IPS DF 6.9 (cell line): ENCODE measurements at regions not wholly inside any gene's neighbourhood (a gene's known extent, or its start where the extent isn't known, plus 50 kb on each side); places are given as distances from the start of the nearest gene placed in this dataset.

Source experiments
- DNase-seq: peaks from one replicate; pipeline ENCODE4 v3.0.0-alpha.2; 2013; ENCODE audit warnings: low read depth, low spot score
- H3K27ac ChIP-seq: one replicate; pipeline ENCODE4 v1.5.1; 2013; ENCODE audit warnings: low read length, control low read depth
- H3K27me3 ChIP-seq: 2 replicates; pipeline ENCODE4 v1.6.1; 2013; ENCODE audit warnings: mild to moderate bottlenecking, low read length; ENCODE audit not compliant: control insufficient read depth, insufficient read depth
- H3K36me3 ChIP-seq: 2 replicates; pipeline ENCODE4 v1.6.1; 2013; ENCODE audit warnings: low read length; ENCODE audit not compliant: control insufficient read depth, insufficient read depth
- H3K4me1 ChIP-seq: 2 replicates; pipeline ENCODE4 v1.6.1; 2013; ENCODE audit warnings: low read length; ENCODE audit not compliant: control insufficient read depth, insufficient read depth
- H3K4me3 ChIP-seq: 2 replicates; pipeline ENCODE4 v1.5.1; 2013; ENCODE audit warnings: mild to moderate bottlenecking, low read length
- H3K9me3 ChIP-seq: 2 replicates; pipeline ENCODE4 v1.6.1; 2013; ENCODE audit warnings: low read length, inconsistent platforms; ENCODE audit not compliant: control insufficient read depth, insufficient read depth
- WGBS: extraction: QIAGEN DNeasy Blood & Tissue Kit; methylation state at CpG from one replicate; pipeline ENCODE4 v1.1.7; 2013; ENCODE audit warnings: mixed read lengths, missing lambda C conversion rate; ENCODE audit not compliant: insufficient read length, insufficient coverage; 5-methylcytosine and 5-hydroxymethylcytosine counted together

DNA sequence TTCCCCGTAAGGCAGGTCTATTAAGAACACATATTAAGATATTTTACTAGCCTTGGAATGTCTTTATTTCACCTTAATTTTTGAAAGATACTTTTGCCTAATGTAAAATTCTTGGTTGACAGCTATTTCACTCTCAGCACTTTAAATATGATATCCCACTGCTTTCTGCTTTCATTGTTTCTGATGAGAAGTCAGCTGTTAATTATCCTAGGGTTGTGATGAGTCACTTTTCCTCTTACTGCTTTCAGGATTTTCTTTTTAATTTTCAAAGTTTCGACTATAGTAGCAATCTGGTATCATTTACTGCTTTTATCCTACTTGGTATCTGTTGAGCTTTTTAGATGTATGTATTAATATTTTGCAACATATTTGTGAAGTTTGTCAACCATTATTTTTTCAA is 578.9 kb upstream of the ATP2B1 start:
- Histone ChIP-seq H3K27ac (no peak overlapping the region), H3K27me3 (no peaks in the 10 kb centered on the region), H3K4me1 (no peaks in the 10 kb centered on the region), H3K36me3 (no peaks in the 10 kb centered on the region), H3K9me3 (no peaks in the 10 kb centered on the region; the same call in 1 of the 2 replicates), H3K4me3 (no peak overlapping the region)
- no peak for DNase-seq
- WGBS = no CpG with 5 or more reads among the region's 2 CpGs

DNA sequence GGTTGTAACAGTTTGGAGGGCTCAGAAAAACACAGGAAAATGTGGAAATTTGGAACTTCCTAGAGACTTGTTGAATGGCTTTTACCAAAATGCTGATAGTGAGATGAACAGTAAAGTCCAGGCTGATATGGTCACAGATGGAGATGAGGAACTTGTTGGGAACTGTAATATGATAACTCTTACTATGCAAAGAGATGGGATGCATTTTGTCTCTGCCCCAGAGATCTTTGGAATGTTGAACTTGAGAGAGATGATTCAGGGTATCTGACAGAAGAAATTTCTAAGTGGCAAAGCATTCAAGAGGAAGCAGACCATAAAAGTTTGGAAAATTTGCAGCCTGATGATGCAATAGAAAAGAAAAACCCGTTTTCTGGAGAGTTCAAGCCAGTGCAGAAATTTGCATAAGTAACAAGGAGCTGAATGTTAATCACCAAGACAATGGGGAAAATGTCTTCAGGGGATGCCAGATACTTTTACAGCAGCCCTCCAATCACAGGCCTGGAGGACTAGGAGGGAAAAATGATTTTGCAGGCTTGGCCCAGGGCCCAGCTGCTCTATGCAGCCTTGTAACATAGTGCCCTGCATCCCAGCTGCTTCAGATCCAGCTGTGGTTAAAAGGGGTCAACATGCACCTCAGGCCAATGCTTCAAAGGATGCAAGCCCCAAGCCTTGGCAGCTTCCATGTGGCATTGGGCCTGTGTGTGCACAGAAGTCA is 572.7 kb upstream of the ATP2B1 start:
- Histone ChIP-seq H3K27ac (no peak overlapping the region), H3K9me3 (peaks cover 3% of the 10 kb centered on the region), H3K36me3 (no peaks in the 10 kb centered on the region), H3K4me1 (no peaks in the 10 kb centered on the region), H3K27me3 (no peaks in the 10 kb centered on the region), H3K4me3 (no peak overlapping the region)
- DNase-seq = no peak
- WGBS = no CpG with 5 or more reads among the region's 1 CpG

DNA sequence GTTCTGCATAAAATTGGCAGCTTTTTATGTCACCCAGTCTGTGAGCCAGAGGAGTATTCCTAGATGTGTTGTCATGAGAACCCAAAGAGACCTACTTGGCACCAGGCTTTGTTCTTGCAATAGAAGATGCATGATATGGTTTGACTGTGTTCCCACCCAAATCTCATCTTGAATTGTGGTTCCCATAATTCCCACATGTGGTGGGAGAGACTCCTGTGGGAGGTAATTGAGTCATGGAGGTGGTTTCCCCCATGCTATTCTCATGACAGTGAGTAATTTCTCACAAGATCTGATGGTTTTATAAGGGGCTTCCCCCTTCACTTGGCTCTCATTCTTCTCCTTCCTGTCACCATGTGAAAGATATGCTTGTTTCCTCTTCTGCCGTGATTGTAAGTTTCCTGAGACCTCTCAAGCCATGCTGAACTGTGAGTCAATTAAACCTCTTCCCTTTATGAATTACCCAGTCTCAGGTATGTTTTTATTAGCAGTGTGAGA is 572.0 kb upstream of the ATP2B1 start:
- Histone ChIP-seq H3K27me3 (no peaks in the 10 kb centered on the region), H3K4me1 (no peaks in the 10 kb centered on the region), H3K4me3 (no peak overlapping the region), H3K9me3 (peaks cover 3% of the 10 kb centered on the region), H3K36me3 (no peaks in the 10 kb centered on the region), H3K27ac (no peak overlapping the region)
- no peak for DNase-seq
- no CpG with 5 or more reads among the region's 1 CpG for WGBS

DNA sequence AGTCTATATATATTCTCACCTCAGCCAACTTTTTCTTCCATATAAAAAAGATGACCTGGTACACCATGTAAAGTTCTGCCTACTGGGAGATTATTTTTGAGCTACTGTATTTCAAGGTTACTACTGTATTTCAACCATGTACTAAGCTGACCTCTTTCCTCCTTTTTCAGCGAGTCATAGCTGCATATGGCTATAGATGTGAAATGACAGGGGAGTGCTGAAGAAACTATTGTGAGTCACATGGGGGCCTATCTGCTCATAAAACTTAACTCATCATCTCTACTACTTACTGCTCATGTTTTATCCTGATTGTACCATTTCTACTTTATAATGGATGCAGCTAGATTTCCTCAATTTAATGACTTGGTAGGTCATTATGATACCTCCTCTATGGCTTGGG is 571.4 kb upstream of the ATP2B1 start:
- H3K4me1 ChIP-seq = no peaks in the 10 kb centered on the region
- WGBS = no CpG with 5 or more reads among the region's 1 CpG
- H3K27ac ChIP-seq = no peak overlapping the region
- H3K4me3 ChIP-seq = no peak overlapping the region
- no peak for DNase-seq
- no peaks in the 10 kb centered on the region for H3K36me3 ChIP-seq
- peaks cover 3% of the 10 kb centered on the region for H3K9me3 ChIP-seq
- H3K27me3 ChIP-seq = no peaks in the 10 kb centered on the region

DNA sequence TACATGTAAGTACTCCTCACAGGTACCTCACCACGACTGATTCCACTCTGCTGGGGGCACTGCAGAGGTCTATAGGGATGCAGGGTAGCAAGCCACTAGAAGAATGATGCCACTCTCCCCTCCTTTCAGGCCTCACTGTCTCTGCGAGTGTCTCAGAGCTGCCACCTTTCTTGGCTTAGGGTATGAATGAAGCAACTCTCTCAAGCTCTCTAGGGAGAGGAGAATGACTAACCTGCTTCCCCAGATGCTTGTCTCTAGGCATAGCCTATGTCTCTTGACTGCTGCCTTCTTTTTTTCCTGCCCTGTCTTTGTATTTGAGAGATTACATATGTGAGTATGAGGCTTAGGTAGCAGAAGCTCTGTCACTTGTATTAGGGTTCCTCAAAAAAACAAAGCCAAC is 566.5 kb upstream of the ATP2B1 start:
- Histone ChIP-seq H3K27me3 (no peaks in the 10 kb centered on the region), H3K4me3 (no peak overlapping the region), H3K4me1 (no peaks in the 10 kb centered on the region), H3K9me3 (no peaks in the 10 kb centered on the region), H3K27ac (no peak overlapping the region), H3K36me3 (no peaks in the 10 kb centered on the region)
- DNase-seq = no peak
- WGBS = no CpG with 5 or more reads among the region's 2 CpGs

DNA sequence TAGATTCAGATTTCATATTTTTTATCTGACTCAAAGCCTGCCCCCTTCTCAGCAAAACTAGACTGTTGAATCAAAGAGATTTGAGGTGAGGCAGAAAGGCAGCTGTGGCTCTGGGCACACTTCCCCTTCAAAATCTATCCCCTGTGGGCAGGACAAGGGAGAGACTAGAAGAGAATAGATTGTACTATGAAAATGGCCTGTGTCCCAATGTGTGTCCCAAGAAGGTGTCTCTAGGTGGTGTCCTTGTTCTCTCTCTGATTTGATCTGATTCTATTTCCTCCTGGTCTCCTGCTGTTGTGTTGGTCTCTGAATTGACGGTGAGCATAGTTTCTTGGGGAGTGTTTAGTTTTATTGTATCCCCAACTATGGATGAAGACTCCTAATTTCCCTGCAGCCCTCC is 565.8 kb upstream of the ATP2B1 start:
- Histone ChIP-seq H3K4me1 (no peaks in the 10 kb centered on the region), H3K27ac (no peak overlapping the region), H3K4me3 (no peak overlapping the region), H3K27me3 (no peaks in the 10 kb centered on the region), H3K9me3 (no peaks in the 10 kb centered on the region), H3K36me3 (no peaks in the 10 kb centered on the region)
- WGBS = no CpG with 5 or more reads among the region's 1 CpG
- DNase-seq = no peak

DNA sequence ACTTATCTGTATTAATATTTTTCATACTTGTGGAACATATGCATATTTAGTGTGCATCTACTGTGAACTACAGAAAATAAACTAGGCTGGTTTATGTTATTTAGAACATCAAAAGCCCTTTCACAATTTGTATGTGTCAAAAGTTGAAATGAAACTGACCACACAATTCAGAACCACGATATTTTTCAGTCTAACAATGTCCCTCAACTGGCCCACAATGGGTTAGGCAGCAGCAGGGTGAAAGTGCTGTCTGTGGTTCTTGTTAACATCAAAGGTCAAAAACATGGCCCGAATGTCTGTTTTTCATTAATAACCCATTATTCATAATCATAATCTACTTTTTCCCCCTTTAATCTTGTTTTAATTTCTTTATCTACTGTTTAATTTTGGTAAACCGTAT is 559.9 kb upstream of the ATP2B1 start:
- no peaks in the 10 kb centered on the region for H3K27me3 ChIP-seq
- no peak overlapping the region for H3K27ac ChIP-seq
- no peaks in the 10 kb centered on the region for H3K9me3 ChIP-seq
- no peaks in the 10 kb centered on the region for H3K36me3 ChIP-seq
- no peaks in the 10 kb centered on the region for H3K4me1 ChIP-seq
- H3K4me3 ChIP-seq = no peak overlapping the region
- 100% methylated on average over 2 of the region's 3 CpGs for WGBS
- no peak for DNase-seq

DNA sequence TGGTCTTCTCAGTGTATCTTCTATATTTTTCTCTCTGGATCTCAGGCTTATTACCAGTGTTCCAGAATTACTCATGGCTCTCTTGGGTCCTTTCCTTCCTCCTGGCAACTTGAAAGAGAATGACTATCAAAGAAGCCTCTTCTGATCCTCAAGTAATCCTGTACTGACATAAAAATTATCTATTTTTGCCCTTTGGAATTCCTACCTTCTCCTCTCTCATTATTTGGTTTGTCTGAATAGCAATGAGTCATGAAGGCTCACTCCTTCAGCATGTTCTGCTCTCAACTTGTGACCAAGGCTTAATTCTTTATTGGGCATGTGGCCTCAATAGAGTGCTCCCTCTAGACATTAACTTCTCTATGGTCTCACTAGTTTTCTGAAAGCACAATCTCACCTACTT is 553.6 kb upstream of the ATP2B1 start:
- DNase-seq = no peak
- Histone ChIP-seq H3K27me3 (no peaks in the 10 kb centered on the region), H3K4me1 (no peaks in the 10 kb centered on the region), H3K27ac (no peak overlapping the region), H3K4me3 (no peak overlapping the region), H3K36me3 (no peaks in the 10 kb centered on the region), H3K9me3 (no peaks in the 10 kb centered on the region)

DNA sequence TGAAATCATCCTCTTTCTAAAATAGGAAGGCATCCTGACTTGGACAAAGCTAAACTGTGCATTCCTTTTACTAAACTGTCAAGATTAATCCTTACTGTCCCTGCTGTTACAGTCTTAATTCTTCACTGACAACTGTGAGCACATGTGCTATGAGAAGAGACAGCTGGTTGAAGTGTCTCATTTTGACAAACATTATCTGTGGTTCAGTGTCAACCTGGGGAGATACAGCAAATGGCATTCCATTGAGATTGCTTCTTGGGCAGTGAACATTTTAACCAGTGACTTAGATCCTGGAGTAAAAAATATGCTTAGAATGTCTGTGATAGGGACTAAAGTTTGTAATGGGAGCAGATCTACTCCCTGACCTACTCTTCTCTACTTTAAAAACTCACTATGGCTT is 552.6 kb upstream of the ATP2B1 start:
- Histone ChIP-seq H3K27ac (no peak overlapping the region), H3K9me3 (no peaks in the 10 kb centered on the region), H3K4me1 (no peaks in the 10 kb centered on the region), H3K27me3 (no peaks in the 10 kb centered on the region), H3K36me3 (no peaks in the 10 kb centered on the region), H3K4me3 (no peak overlapping the region)
- DNase-seq = no peak

DNA sequence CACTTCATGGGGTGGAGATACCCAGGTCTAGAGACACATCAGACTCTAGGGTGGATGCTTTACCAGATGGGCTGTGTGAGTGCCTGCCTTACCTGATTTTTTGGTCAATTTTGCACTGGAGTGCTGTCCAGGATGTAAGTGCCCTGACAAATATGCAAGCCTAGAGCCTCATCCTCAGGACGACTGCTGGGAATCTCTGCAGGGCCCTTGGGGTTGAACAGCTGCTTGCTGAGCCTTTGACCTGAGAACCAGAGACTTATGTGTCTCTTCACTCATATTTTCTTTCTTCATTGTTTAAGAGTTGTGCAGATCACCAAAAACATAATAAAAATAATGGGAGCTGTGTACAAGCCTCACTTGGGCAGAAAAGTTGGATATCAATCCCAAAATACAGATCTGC is 551.5 kb upstream of the ATP2B1 start:
- Histone ChIP-seq H3K9me3 (no peaks in the 10 kb centered on the region), H3K4me1 (no peaks in the 10 kb centered on the region), H3K27ac (no peak overlapping the region), H3K36me3 (no peaks in the 10 kb centered on the region), H3K27me3 (no peaks in the 10 kb centered on the region), H3K4me3 (no peak overlapping the region)
- no peak for DNase-seq
- no CpG with 5 or more reads among the region's 1 CpG for WGBS

DNA sequence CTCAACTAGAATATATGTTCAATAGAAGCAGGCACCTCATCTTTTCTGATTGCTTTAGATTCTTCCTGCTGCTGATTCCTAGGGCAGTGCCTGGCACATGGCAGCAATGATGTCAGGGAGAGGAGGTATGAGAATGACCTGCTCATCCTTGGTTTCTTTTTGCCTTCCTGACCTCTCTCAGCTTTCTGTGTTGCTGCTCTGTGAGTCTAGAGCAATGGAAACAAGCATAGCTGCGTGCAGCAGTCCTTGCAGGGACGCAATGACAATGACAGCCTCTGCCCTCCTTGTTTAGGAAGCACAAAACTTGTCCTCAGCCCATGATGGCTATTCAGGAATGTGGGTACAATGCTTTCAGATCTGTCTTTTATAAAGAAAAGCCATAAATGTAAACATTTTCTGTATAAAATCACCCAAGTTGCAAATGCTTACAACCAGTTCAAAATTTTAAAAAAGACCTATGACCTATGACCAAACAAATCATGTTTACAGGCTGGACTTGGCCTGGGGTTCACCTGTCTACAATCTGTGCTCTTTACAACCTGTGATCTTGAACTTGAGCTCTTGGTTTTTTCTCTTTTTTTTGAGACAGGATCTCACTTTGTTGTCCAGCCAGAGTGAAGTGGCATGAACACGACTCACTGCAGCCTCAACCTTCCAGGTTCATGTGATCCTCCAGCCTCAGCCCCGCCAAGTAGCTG is 549.4 kb upstream of the ATP2B1 start:
- no peaks in the 10 kb centered on the region for H3K36me3 ChIP-seq
- WGBS = no CpG with 5 or more reads among the region's 4 CpGs
- no peak overlapping the region for H3K4me3 ChIP-seq
- peaks cover 3% of the 10 kb centered on the region; the same call in 1 of the 2 replicates for H3K4me1 ChIP-seq
- no peak overlapping the region for H3K27ac ChIP-seq
- no peaks in the 10 kb centered on the region for H3K9me3 ChIP-seq
- DNase-seq = no peak
- no peaks in the 10 kb centered on the region for H3K27me3 ChIP-seq
